ENCODE measurements at regions not wholly inside any gene's neighbourhood (a gene's known extent, or its start where the extent isn't known, plus 50 kb on each side); places are given as distances from the start of the nearest gene placed in this dataset.

- TF ChIP-seq CTCF (optimal IDR thresholded peaks at IDR 0.05 in 1 of 3, IDR thresholded peaks at IDR 0.05 in 1 of 3, conservative IDR thresholded peaks at IDR 0.05 in 1 of 3; ENCODE audit: extremely low read depth in 1 of 3, insufficient read depth in 2 of 3, low read length in 3 of 3), result no peak
- TF ChIP-seq EZH2 (IDR thresholded peaks at IDR 0.05; ENCODE audit: low read length), result no peak
These were observed 1378.1 kb upstream of the NXPH2 start for GRCh38 chr2:140158259-140158658.
